DMS 273 (cell line): ENCODE measurements at regions not wholly inside any gene's neighbourhood (a gene's known extent, or its start where the extent isn't known, plus 50 kb on each side); places are given as distances from the start of the nearest gene placed in this dataset.

Source experiments
- DNase-seq: peaks from one replicate; lab custom pipeline; 2025; ENCODE audit not compliant: unreplicated experiment; lab: John Stamatoyannopoulos, UW

DNA sequence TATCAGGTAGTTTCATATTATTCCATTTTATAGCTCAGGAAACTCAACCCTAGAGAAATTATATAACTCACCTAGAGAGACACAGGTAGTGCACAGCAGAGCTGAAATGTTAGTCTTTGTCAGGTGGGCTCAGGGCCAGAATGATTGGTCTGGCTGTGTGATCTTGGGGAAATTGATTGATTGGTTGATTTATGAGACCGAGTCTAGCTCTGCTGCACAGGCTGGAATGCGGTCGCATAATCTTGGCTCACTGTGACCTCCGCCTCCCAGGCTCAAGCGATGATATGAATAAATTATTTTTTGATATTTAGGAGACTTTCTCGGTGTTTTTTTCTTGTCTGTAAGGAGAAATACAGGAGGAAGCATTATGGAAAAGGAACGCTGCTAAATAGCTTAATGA is 239.9 kb upstream of the SLC10A2 start:
- DNase-seq = no peak

DNA sequence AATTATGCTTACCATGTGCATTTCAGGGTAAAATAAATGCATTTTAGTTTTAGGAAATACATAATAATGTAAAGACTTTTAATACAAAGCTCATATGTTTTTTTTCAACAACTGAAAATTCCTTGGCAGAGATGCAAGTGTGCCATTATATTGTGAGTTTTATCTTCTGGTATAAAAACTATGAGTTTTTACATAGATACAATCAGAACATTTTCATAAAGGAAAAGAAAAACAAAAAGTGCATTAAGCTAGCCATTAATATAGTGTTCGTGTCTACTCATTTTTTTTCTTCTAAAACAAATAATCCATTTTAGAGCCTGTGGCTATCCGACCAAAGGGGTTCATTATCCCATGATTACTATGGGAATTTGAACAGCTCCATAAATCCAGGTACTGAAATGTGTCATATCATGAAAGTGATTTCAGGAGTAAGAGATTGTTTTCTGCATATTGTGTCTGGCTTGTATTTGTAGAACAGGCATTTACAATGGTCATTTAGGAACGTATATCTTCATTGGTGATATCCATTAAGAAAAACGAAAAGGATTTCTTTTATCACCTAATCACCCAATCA is 236.9 kb upstream of the SLC10A2 start:
- DNase-seq = no peak

DNA sequence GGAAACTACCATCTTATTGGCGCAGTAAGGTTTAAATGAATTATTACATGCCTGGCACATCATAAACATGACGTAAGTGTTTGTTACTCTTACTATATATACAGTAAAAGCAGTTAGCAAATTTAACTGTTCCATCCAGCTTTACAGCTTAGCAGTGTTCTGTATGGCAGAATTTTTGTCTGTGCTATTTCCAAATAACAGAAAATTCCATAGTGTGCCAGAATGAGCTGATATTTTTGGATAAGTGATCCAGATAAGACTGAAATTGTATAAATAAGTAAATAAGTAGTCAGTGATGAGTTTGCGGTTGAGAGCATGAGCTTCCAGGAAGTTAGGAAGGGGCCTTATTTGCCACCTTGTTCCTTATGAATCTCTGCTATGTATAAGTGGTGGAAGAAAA is 236.5 kb upstream of the SLC10A2 start:
- DNase-seq = no peak

DNA sequence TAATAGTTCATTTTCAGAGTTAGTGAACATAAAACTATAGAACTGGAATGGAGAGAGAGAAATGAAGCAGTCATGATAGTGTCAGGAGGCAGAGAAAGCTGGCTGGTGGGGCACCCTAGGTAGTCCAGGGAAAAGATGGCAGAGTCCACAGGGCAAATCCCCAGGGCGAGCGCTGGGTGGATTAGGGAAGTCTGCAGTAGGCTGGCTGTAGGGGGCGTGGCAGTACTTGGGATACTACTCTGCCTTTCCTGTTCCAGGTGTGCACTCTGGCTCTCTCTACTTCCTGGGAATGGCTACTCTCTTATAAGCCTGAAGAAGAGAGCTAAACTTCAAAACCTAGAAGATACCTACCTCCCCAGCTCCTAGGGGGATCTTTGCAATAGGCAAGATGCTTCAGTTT is 232.9 kb upstream of the SLC10A2 start:
- DNase-seq = no peak

DNA sequence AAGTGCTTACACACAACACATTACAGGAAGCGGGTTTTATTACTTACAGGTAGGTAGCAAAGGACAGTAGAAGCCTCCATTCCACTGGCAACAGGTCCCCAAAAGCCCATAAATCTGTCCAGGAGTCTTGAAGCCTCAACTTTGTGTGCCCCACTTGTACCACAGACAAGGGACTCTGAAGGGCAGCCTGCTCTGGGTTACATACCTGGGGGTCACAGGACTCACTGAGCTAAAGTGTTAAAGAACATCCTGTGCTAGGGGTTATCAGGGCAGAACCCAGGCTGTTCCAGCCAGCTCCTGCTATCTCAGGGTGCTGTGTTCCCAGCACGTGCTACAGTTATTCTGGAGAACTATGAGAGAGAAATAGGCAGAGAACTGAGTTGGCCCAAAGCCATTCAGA is 230.9 kb upstream of the SLC10A2 start:
- no peak for DNase-seq

DNA sequence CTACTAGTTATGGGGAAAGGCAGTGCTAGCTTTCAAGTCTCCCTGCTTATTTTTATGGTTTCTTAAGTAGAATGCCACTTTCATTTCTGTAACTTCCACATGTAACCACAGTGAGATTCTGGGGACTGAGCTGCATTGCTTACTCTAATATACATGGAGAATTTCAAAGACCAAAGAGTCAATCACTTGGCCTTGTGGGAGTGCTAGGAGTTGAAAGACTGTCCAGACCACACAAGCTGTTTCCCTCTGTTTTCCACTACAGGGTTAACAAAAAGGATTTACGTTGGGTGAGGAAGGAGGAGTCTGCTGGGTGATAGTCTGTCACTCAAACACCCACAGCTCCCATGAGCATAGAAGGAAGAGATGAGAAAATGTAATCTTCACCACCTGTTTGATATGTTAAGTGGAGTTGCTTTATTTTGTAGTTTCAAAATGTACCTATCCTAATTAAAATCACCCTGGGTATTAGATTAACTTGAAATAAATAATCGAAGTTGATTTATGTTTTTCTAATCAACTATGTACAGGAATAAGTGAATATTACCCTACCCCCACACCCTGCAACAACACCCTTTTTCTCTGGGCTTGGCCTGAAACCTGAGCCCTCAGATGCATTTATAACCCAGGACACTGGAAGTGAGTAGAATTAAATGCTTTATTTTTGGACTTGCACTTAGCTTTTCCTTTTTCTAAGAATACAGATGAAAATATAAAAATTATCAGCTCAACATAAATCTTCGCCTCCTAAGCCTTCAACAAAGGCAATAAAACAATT is 225.8 kb upstream of the SLC10A2 start:
- peak; percentile 60 for DNase-seq

DNA sequence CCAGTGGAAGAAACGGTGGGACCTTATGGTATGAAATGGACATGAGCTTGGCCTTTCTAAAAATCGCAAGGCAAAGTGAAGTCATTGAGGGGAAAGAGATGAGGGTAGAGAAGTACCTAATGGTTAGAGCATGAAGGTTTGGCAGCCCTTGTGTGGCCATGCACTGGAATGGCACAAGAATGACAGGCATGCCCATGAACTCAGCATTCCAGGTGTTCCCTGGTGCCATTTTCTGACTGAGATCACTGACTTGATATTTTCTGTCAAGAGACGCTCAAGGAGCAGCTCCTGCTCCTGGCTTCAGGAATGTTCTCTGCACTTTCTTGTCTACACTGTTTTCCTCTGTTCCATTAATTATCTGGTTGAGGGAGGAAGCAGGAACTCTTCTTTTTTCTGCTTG is 225.0 kb upstream of the SLC10A2 start:
- no peak for DNase-seq

DNA sequence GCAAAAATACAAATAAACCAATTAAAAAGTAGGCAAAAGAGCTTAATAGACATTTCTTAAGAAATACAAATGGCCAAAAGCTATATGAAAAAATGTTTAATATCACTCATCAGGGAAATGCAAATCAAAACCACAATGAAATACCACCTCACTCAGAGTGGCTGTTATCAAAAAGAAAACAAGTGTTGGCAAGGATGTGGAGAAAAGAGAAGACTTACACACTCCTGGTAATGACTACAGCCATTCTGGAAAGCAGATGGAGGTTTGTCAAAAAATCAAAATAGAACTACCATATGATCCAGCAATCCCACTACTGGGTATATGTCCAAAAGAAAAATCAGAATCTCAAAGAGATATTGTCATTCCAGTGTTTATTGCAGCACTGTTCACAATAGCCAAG is 223.5 kb upstream of the SLC10A2 start:
- DNase-seq = no peak

DNA sequence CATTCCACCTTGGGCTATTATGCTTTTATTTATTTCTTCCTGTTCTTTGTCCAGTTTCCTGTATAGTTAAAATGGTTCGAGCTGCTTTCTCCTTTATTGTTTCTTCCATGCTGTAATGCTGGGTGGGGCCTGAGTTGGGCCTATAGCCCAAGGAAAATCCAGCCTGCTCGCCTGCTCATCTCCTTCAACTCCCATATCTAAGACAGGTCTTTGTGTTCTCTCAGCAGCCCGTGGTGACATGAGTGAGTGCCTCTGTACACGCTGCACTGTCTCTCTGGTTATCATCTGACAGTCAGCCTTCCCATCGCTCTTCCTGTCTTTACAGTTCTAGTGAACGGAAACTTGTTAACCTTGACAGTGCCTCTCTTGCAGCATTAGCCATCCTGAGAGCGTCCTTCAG is 221.9 kb upstream of the SLC10A2 start:
- DNase-seq = no peak

DNA sequence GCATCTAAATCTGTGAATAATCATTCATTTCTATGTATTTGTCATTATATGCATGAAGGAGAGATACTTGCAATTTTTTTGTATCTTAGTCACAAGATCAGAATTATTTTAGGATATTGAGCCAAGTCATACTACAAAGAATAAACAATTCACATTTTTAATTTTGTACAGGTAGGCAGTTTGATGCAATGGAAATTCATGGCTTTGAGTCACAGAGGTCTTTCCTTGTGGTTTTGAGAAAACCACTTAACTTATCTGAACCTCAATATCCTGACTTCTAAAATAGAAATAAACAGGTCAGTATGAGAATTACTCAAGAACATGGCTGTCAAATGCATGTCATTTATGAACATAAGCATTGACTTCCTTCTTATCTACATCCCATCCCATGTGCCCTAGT is 221.4 kb upstream of the SLC10A2 start:
- no peak for DNase-seq

DNA sequence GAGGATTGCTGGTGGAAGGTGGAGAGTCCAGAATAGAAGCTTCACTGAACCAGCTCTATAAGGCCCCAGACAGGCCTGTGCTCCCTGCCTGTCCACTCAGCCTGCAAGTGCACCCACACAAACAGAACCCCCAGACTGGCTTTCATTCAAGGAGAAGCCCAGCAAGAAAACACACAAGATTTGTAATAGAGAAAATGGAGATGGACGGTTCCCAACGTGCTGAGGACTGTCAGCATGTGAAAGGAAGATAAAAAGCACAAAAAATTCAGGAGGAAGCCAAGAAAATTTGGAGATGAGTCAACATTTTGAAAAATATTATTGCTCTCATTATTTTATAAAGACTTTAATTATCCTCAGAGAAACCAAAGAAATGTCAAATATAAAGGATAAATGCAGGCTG is 218.2 kb upstream of the SLC10A2 start:
- DNase-seq = no peak

DNA sequence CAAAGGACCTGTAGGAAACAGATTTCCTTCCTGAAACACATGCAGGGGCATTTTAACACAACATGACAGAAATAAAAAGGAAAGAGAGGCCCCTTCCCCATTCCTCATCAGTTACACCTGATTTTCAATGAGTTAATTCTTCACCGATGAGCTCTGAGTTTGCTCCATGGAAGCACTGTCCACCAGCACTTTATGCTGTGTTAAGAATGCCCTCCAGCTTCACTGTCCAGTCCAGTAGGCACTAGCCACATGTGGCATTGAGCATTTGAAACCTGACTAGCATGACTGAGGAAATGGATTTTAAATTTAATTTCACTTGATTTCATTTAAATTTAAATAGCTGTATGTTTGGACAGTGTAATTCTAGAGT is 217.2 kb upstream of the SLC10A2 start:
- no peak for DNase-seq

DNA sequence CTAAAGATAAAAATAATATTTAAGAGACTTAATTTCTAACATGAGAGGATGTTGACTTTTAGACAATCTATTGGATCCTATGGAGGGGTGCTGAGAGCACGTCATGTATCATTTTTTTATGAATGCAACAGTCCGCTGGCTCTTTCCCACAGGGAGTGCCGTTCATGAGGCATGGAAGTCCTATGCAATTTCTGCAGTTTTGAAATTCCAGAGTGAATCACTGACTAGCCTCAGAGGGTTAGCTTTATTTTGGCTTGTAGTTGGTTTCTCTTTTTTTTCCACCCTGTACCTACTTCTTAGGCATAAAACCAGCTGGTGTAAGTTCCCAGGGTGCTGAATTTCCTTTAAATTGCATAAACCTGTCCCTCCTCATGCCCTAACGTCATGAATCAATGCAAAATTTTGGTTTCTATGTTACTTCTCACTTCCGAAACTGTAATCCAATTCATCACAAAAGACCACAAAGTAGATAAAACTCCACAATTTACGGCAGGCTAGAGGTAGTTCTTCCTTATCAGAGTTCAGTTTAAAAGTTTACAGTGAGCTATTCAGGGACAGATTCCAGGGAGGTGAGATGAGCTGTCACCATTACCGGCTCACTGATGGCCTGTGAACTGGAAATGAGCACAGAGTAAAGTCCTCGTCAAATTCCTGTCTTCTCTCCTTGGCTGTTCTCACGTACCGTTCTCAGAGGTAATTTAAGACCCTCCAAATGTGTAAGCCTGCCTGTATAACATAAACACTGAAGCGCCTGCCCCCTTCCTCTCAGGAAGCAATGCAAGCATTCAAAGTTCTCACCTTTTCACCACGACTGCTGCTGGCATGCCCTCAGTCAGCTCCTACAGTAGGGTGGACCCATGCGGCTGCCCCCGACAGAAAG is 216.6 kb upstream of the SLC10A2 start:
- DNase-seq = no peak

DNA sequence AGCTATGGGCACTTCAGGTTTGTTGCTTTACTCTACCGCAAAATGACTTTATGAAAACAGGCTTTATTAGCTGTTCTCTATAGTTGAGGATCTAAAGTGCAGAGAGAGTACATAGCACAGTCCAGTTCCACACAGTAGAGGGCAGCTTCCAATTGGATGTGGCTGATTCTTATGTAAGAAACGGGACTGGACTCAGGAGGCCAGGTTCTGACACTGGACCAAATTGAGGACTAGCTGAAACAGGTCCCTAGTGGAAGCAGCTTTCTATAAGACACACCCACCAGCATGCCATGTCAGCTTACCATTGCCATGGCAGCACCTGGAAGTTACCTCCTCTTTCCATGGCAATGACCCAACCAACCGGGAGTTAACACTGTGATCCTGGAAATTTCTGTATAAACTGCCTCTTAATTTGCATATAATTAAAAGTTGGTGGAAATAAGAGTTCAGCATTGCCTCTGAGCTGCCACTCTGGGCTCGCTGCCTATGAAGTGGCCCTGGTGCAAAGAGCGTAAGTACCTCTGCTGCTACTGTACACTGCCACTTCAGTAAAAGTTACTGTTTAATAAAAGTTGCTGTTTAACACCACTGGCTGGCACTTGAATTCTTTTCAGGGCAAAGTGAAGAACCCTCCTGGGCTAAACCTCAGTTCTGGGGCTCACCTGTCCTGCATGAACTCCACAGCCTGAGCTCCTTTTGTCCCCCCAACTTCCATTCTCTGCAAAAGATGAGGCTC is 211.9 kb upstream of the SLC10A2 start:
- DNase-seq = peak; percentile 1

DNA sequence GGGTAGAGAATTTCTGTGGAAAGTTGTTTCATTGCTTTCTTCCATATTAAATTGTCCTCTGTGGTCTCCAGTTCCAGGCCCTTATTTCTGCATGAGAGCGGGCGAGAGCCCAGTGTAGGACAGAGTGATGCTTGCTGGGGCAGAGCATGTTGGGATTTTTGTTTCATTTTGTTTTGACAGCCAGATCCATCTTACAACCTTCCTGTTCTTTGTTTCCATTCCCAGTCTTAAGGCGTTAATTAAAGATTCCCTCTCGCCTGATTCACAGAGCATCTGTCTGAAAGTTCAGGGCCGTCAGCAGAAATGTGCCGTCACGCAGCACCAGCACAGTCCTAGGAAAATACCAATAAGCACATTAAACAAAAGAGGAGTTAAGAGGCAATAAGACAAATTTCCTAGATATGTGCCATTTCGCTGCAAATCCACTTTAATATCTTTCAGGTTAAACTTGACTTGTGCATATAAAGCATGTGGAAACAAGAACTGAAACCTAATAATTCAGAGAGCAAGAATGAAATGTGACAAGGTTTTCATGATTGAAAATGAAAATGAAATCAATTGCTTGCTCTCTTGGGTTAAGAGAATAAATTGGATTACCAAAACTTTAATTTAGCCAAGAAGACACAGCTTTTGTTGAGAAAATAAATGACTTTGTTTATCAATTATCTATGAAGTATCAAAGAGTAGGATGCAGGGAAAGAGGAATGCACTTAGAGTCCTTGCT is 210.7 kb upstream of the SLC10A2 start:
- no peak for DNase-seq

DNA sequence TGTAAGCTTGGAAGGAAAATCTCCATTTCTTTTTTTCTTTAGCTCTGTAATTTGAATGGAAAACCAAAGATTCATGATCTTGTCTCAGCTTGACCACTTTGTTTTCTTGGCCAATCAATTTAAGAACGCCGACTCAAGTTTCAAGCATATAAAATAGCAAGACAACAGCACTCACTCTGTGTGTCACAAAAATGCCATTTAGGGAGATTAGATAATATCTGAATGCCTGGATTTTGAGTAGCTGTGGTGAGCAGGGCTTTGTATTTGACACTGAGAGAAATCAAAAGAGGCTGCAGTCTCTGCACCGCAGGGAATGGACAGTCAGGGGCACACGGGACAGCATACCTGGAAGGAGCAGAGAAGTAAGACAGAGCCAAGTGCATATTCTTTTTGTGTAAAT is 209.5 kb upstream of the SLC10A2 start:
- no peak for DNase-seq

DNA sequence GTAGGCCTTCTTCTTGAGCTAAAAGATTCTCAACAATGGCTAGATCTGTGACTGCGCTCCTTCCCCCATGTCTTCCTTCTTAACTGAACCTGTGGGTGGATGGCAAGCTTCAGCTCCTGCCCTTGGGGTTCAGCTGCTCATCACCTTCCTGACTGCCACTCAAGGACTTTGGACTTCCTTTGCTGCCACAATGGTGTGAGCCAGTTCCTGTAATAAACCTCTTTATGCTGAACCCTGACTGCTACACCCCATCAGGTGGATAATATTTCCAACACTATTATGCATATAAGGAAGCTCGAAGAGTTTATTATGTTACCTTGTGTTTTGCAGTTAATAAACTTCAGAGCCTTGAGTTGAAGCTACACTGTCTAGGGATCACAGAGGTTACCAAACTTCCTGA is 208.9 kb upstream of the SLC10A2 start:
- DNase-seq = no peak

DNA sequence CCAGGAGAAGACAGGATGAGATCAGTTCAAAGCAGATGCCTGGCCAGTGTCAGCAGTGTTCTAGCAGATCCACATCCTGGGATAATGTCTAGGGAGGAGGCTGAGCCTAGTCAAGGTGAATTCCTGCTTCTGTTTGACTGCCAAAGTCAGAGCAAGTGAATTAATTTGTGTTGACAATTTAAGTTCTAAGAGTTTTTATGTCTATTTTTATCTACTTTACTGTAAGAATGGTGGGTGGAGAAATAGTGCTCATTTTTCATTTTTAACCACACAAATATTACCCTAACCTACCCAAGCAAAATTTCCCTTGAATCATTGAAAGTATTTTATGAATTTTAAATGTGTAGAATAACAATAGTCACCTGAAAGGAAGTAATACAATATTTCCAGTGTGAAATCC is 207.6 kb upstream of the SLC10A2 start:
- no peak for DNase-seq

DNA sequence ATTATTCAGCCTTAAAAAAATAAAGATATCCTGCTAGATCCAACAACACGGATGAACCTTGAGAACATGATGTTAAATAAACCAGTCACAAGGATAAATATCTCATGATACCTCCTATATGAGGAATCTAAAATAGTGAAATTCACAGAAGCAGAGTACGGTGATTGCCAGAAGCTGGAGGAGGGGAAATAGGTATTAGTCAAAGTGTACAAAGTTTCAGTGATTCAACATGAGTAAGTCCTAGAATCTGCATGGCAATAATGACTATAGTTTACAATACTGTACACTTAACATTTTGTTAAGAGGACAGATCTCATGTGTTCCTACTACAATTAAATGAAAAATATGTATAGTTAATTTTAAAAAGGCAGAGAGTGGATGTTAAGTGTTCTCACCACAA is 206.6 kb upstream of the SLC10A2 start:
- DNase-seq = no peak

DNA sequence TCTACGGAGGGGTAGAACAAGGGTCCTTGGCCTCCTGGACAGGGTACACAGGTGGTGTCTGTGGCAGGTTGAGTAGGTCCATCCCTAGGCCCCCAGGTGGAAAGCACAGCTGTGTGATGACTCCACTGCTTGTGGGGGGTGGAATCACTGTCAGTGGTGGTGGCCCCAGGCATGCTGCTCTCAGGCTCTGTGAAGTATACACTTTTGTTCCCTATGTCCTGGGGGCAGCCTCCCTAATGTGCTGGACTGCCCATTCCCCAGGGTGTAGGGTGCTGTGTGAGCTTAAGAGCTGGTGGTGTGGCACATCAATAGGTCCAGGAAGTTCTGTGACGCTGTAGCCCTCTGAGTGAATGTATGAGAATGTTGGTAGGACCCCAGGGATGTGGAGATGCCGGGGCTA is 197.2 kb upstream of the SLC10A2 start:
- no peak for DNase-seq
